ENCODE measurements at regions not wholly inside any gene's neighbourhood (a gene's known extent, or its start where the extent isn't known, plus 50 kb on each side); places are given as distances from the start of the nearest gene placed in this dataset.
"Not testable (repeated sequence)": the region's sequence is repeated elsewhere in the genome, so short reads cannot be mapped to it uniquely, and the experiment has no call there.

DNA sequence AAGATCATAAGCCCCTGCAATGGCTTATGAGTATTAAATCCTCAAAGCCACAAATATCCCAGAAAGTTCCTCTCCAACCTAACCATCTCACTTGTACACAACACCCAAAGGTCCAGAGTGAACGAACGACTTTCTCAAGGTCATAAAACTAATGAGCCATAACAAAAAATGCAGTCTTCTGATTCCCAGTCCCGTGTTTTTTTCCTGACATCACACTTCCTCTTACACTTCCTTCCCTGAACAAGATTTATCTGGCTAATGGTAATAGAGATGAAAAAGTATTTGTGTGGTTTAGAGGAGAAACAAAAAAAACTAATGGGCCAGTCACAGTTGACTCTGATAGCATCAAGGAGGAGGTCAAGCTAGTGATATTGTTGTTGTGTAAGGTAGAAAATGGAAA, 99.5 kb upstream of the KLHL13 start:
- DNase-seq, result no peak

GRCh38 chrX:118216509-118216908, 99.9 kb upstream of the KLHL13 start:
- DNase-seq, result no peak

- DNase-seq, result no peak
These were observed 101.5 kb upstream of the KLHL13 start for GRCh38 chrX:118218079-118218478.

DNA sequence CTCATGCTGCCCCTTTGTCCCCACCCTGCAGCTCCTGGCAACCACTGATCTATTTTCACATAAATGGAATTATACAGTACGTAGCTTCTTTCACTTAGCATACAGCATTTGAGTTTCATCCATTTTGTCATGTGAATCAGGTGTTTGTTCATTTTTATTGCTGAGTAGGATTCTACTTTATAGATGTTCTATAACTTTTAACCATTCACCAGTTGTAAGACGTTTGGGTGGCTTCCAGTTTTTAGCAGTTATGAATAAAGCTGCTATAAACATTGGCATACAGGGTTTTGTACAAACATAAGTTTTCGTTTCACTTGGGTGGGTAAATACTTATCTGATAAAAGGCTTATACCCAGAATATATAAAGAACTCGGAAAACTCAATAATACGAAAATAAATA, 102.3 kb upstream of the KLHL13 start:
- no peak for DNase-seq

DNA sequence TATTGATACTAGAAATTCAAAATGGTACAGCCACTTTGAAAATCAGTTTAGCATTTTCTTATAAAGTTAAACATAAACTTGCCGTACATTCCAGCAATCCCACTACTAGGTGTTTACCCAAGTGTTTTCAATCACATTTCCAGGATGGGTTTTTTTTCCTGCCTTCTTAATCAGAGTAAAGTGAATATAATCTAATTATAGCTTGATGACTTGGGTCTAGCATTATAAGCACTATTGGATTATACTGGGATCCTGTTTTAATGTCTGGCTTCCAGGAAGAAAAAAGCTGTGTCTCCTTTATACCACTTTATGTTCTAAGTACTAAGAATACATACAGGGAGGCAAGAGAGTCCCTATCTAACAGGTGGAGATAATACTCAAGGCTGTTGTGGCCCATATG, 103.3 kb upstream of the KLHL13 start:
- no peak for DNase-seq

DNA sequence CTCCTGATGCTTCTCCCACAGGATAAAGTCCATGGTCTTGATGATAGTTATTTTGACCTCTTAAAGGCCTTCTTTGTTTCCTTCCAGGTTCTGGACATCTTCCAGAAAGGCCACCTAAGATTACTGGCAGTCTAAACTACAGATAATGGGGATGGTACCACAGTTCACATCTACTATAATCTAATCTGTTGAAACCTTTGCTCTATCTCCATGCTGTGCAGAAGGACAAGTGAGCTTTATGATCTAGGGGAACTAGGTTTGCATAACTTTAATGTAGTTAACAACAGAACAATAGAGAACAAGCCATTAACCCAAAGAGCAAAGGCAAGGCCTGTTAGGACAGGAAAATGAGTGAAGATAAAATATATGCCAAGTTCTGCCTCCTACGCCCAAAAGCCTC, 103.9 kb upstream of the KLHL13 start:
- DNase-seq, result no peak

DNA sequence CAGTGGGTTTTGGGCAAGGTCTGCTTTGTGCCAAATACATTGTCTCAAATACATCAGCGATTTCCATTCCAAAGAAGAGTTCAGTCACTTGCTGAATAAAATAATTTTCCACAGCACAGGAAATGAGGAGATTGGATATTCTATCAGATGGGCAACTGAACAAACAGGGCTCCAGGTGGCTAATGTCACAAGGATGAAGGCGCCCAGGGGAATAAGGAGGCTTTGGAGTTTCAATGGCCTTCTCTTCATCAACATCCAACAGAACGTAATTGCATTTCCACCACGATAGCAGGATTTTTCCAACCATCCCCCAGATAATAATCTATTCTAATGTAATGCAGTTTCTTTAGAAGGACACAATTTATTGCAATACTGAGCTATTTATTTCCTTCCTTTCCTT, 104.7 kb upstream of the KLHL13 start:
- DNase-seq, result no peak

- no peak for DNase-seq
These were observed 105.1 kb upstream of the KLHL13 start for GRCh38 chrX:118221733-118222132.

DNA sequence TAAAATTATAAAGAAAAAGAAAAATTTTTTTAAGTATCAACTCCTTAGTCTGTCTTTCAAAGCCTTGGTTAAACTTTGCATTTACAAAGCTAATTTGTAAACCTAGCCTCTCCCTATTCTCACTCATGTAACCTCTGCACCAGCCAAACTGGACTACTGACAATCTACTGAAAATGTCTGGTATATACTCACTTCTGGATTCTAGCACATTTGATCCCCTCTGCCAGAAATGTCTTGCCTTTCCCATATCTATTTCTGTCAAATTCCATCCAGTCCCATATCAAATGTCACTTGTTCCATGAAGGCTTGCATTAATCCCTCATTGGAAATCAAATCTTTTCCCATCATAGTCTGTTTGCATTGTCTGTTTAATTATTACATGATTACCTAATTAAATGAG, 105.8 kb upstream of the KLHL13 start:
- no peak for DNase-seq

- DNase-seq, result no peak
These were observed 109.3 kb upstream of the KLHL13 start for GRCh38 chrX:118225711-118226428.

GRCh38 chrX:118228041-118228440, 111.4 kb upstream of the KLHL13 start:
- no peak for DNase-seq

DNA sequence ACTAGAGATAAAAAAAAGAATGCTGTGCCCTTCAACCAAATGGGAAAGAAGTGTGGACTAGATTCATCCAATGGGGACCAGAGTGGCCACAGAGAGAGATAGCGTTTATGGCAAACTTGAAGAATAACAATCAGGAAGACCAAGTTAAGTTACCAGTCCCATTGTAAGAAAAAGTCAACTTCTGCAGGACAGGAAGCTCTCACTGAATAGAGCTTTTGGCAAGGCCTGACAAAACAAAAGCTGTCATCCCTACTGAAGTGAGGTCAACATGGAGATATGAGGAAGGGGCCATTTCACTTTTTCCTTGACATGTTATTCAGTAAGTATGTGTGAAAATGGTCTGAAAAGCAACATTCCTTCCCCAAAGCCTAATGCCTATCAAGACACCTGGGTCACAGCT, 111.8 kb upstream of the KLHL13 start:
- DNase-seq, result no peak

- no peak for DNase-seq
These were observed 114.4 kb upstream of the WDR44 start for GRCh38 chrX:118231464-118231863.

DNA sequence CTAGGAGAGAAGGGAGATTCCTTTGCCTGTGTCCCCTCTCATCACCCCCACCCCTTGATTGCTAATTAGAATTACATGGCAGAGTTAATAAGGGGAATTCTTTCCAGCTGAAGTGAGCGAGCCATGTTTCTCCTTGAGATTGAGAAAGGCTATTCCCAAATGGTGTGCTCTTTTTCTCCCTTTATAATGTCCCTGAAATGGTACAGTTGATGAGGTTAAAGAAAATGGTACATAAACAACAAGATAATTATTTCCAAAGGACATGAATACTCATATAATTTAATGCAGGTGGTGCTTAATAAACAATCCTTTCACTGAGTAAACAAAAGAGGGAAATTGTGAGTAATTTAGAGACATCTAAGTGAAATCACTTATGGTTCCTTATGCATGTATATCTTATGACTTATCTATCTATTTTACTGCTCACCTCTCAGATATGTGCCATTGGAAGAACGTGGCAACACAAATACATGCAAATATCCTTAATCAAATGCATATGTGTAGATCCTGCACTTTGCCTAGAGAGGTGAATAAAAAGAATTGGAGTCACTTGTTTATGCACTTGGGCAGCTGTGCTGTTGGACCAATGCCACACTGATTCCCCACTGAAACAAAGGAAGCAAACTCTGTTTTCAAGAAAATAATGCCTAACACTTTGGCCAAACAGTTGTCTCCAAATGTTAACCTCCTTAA, 106.6 kb upstream of the WDR44 start:
- no peak for DNase-seq

- DNase-seq, result no peak
These were observed 105.8 kb upstream of the WDR44 start for GRCh38 chrX:118239913-118240698.

DNA sequence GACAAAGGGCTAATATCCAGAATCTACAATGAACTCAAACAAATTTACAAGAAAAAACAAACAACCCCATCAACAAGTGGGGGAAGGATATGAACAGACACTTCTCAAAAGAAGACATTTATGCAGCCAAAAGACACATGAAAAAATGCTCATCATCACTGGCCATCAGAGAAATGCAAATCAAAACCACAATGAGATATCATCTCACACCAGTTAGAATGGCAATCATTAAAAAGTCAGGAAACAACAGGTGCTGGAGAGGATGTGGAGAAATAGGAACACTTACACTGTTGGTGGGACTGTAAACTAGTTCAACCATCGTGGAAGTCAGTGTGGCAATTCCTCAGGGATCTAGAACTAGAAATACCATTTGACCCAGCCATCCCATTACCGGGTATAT, 98.9 kb upstream of the WDR44 start:
- DNase-seq, result not testable (repeated sequence)

DNA sequence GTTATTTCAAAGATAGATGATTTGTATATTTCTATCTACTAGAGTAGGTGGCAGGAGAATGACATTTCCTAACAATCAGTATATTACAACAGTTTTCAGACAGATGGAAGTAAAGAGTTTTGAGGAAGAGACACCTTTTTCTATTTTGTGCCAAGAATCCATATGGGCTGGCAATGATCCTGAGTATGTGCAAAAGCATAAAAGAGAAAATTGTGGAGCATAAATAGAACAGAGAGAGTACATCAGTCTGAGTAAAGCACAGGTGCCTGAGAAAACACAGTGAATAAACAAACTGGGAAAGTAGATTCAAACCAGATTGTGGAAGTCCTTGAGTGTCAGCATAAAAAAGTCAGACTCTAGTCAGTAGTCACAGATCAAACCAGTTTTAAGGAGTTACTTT, 96.8 kb upstream of the WDR44 start:
- no peak for DNase-seq

DNA sequence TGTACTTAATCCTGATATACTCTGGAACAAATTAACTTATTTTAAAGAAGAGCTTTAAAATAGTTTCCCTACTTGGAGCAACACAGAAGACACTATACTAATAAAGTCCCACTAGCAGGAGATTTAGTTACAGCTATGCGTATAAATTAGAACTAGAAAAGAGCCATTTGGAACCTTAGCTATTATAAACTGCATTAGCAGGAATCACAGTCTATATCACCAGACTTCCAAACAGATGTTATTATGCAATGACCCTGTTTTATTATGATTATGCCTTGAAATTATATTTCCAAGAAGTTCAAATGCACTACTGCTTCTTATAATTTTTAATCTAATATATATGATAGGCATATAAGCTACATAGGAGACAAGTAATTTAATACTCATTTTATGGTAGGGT, 95.5 kb upstream of the WDR44 start:
- DNase-seq, result no peak

DNA sequence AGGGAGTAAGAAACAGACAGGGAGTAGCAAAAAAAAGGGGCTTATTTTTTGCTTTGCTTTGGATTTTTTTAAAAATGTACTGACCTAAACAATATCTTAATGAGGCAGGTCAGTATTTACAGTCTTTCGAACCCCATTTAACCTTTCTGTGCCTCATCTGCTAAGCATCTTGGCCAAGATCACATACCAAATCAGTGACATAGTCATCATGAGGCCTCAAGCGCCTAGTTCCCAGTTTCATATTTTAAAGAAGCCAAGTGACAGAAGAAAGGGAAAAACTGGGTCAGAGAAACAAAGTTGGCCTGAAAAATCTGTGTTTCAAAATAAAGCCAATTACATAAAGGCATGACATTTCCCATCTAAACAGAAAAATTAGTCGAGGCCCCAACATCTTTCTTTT, 94.6 kb upstream of the WDR44 start:
- DNase-seq, result no peak

DNA sequence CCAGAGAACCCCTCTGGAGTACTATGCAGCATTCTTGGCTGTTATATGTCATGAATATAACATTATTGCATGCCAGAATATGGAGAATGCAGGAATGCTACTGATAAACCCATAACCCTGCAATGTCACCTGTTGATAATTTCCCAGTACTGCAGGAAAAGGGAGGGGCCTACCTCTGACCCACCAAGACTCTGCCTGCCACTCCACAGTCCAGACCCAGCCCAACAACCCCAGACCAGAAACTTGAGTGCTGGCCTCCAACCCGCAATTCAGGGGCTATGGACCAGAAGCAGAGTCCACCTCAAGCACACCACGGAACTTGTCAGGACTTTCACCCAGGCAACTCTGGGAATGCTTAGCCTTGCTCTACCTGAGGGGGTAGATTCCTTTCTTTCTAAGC, 92.9 kb upstream of the WDR44 start:
- DNase-seq, result no peak

GRCh38 chrX:118254611-118255010, 91.3 kb upstream of the WDR44 start:
- DNase-seq, result peak in 1 of 2 experiments; percentile 22

- no peak for DNase-seq
These were observed 90.0 kb upstream of the WDR44 start for GRCh38 chrX:118255921-118256320.

- DNase-seq, result no peak
These were observed 88.1 kb upstream of the WDR44 start for GRCh38 chrX:118257781-118258180.

- DNase-seq, result no peak
These were observed 86.7 kb upstream of the WDR44 start for GRCh38 chrX:118259213-118259612.

Measured in NCI-H187 (cell line).